GM13977 (cell line): ENCODE measurements at regions not wholly inside any gene's neighbourhood (a gene's known extent, or its start where the extent isn't known, plus 50 kb on each side); places are given as distances from the start of the nearest gene placed in this dataset.

Experiments
- DNase-seq: peaks from one replicate; pipeline ENCODE4 v3.0.0; 2012; ENCODE audit warnings: low spot score
- in situ Hi-C: fragments of 300-500 bp; cut with MboI; formaldehyde crosslinking; loops from one replicate; pipeline ENCODE4 v1.12.0; 2022; ENCODE audit warnings: low sequenced_read_pairs, low pct_unique_long_range_greater_than_20kb, mixed read lengths, inconsistent platforms; ENCODE audit not compliant: unreplicated experiment
- TF ChIP-seq, protein P1 (sequence below): IDR thresholded peaks from 2 replicates; pipeline ENCODE4 v1.5.1; 2012; ENCODE audit warnings: mild to moderate bottlenecking, control low read depth; ENCODE audit not compliant: insufficient read depth; ENCODE audit errors: extremely low read depth, missing control alignments

DNA sequence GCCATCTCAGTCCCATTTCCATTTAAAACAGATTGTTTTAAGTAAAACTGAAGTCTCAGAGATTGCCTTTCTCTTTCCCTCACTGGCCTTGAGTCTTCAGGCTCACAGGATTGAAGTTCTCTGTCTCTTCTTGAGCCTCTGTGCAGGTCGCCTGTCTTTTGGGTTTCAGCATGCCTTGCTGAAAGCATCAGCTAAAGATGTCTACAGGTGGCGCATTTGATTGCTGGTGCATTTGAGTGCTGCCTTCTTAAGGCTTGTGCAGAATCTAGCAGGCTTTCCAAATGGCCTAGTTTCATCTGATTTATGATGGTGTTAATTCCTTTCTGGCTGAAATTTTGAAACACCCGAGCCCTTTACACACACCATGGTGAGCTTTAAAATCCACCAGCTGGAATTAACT, 1062.2 kb upstream of the FBXO33 start:
- in situ Hi-C loops, result no loop called here
- TF ChIP-seq, protein P1, sequence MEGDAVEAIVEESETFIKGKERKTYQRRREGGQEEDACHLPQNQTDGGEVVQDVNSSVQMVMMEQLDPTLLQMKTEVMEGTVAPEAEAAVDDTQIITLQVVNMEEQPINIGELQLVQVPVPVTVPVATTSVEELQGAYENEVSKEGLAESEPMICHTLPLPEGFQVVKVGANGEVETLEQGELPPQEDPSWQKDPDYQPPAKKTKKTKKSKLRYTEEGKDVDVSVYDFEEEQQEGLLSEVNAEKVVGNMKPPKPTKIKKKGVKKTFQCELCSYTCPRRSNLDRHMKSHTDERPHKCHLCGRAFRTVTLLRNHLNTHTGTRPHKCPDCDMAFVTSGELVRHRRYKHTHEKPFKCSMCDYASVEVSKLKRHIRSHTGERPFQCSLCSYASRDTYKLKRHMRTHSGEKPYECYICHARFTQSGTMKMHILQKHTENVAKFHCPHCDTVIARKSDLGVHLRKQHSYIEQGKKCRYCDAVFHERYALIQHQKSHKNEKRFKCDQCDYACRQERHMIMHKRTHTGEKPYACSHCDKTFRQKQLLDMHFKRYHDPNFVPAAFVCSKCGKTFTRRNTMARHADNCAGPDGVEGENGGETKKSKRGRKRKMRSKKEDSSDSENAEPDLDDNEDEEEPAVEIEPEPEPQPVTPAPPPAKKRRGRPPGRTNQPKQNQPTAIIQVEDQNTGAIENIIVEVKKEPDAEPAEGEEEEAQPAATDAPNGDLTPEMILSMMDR, result no peak
- DNase-seq, result no peak

DNA sequence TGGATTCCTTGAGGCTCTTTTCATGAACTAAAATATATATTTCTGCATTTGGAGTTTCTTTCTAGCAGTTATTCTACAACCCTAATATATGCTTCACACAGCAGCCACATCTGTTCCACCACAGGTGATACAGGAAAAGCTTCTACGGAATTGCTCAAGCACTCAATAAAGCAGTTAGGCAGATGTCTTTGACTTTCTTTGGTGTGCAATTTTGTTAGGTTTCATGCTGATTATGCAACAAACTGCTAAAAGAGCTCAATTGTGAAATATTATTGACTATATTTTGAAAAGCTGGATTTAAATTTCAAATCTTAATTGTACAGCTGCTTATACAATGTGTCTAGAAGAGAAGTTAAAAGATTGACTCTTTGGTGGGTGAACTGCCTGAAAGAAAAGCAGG, 1055.6 kb upstream of the FBXO33 start:
- TF ChIP-seq, protein P1, result no peak
- in situ Hi-C loops, result no loop called here
- no peak for DNase-seq

DNA sequence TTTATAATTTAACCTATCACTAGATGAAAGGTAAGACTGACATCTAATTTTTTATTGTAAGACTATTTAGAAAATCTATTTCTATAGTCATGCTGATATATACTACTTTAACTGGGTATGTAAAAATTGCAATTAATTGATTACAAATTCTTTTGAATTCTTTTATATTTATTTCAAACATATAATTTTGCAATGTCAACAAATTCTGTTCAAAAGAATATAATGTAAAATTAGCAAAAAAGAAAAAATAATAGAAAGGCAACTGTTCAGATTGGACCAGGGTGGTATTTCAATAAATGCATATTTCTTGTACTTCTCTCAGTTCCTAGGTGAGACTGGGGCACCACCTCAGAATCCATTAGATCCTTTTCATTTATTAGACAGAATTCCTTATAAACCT, 1053.5 kb upstream of the FBXO33 start:
- TF ChIP-seq, protein P1, result no peak
- no peak for DNase-seq
- in situ Hi-C loops, result no loop called here

GRCh38 chr14:40476005-40476404, 1043.8 kb upstream of the FBXO33 start:
- DNase-seq, result no peak
- in situ Hi-C loops, result no loop called here
- TF ChIP-seq, protein P1, result no peak

DNA sequence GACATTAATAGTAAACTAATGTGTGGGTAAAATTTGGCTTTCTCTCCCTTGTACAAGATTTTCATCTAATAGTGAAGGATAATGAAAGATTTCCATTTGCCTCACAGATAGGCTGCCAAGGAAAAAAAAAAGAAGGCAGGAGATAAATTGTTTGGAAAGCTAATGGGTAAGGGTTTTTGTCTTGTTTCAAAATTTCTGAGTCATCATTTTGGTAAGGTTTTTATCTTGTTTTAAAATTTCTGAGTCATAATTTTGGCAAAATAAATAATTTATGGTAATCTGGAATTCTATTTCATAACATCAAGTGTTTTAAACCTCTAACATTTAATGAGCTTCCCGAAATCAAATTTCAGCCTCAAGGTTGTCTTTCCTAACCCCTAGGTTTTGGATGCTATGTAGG, 1035.7 kb upstream of the FBXO33 start:
- TF ChIP-seq, protein P1, result no peak
- in situ Hi-C loops, result no loop called here
- DNase-seq, result no peak

DNA sequence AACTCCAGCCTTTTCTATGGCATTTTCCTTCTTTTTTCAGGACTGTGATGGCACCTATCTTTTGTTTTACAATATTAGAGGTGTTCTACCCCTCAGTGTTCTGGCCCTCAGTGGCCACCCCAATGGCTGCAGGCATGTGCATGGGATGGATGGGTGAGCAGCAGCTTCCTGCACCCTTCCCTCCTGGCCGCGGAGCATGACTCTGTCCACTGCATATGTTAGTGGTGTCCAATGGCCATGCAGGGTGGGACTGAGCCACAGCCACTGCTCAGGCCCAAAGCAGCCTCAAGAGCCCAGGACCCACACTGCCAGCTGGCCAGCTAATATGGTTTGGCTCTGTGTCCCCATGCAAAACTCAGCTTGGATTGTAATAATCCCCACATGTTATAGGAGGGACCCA, 1032.3 kb upstream of the FBXO33 start:
- no peak for DNase-seq
- TF ChIP-seq, protein P1, result no peak
- in situ Hi-C loops, result no loop called here

DNA sequence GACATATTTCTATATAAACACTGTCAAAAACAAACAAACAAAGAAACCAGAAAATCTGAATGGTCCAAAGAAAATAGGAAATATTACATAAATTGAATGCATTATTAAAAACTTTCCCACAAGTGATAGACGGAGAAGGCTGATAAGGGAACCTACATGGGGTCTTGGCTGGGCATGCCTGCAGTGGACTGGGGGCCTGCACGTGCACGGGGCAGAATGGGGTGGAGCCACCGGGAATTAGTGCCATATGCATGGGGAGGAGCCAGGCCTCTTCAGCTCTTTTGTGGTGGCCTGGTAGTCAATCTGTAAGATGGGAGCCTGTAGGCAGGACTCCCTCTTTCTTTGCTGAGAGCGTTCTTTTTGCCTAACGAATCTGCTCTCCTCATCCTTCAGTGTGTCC, 1031.7 kb upstream of the FBXO33 start:
- in situ Hi-C loops, result no loop called here
- no peak for DNase-seq
- TF ChIP-seq, protein P1, result no peak
